Nephron progenitor cell (in vitro differentiated cells): ENCODE measurements at regions not wholly inside any gene's neighbourhood (a gene's known extent, or its start where the extent isn't known, plus 50 kb on each side); places are given as distances from the start of the nearest gene placed in this dataset.

Source experiments
- DNase-seq: peaks from one replicate; pipeline ENCODE4 v3.0.0; 2021
- H3K27ac Mint-ChIP-seq: 2 replicates; pipeline ENCODE4 v1.8.0; 2021; ENCODE audit warnings: mild to moderate bottlenecking, moderate library complexity, mixed read lengths
- H3K27me3 Mint-ChIP-seq: 2 replicates; pipeline ENCODE4 v1.8.0; 2021; ENCODE audit warnings: mild to moderate bottlenecking, low read depth, mixed read lengths; ENCODE audit not compliant: poor library complexity
- H3K36me3 Mint-ChIP-seq: 2 replicates; pipeline ENCODE4 v1.8.0; 2021; ENCODE audit warnings: low read depth, mixed read lengths
- H3K4me1 Mint-ChIP-seq: 2 replicates; pipeline ENCODE4 v1.8.0; 2021; ENCODE audit warnings: mixed read lengths
- H3K4me3 Mint-ChIP-seq: 2 replicates; pipeline ENCODE4 v1.8.0; 2021; ENCODE audit warnings: mild to moderate bottlenecking, moderate library complexity, mixed read lengths
- H3K9me3 Mint-ChIP-seq: 2 replicates; pipeline ENCODE4 v1.8.0; 2021; ENCODE audit warnings: mild to moderate bottlenecking, moderate library complexity, mixed read lengths
- TF ChIP-seq, protein P1 (sequence below): fragments of 200-600 bp; sonication (generic); IDR thresholded peaks from 2 replicates; pipeline ENCODE4 v1.5.0; 2021; ENCODE audit warnings: antibody characterized with exemption

DNA sequence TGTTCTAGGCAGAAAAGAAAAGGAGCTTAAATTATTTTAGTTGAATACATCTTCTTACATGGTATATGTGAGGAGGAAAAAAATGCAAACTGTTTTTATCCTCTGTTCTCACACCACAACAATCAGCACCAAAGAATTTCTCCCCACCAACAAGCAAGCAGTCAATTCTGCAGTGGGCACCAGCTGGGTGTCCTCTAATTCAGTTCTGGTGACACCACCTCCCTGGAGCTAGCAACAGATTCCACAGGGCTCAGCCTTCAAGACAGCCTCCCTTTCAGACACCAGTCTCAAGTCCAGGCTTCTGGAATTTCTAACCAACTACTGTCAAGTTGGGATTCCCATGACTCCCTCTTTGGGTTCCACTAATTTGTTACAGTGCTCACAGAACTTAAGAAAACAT, 490.2 kb upstream of the IGFBP3 start:
- Mint-ChIP-seq H3K27ac (no peak overlapping the region), H3K9me3 (no peaks in the 10 kb centered on the region), H3K4me1 (peaks cover 23% of the 10 kb centered on the region), H3K4me3 (no peak overlapping the region), H3K36me3 (no peaks in the 10 kb centered on the region), H3K27me3 (peaks cover 2% of the 10 kb centered on the region)
- TF ChIP-seq, protein P1, sequence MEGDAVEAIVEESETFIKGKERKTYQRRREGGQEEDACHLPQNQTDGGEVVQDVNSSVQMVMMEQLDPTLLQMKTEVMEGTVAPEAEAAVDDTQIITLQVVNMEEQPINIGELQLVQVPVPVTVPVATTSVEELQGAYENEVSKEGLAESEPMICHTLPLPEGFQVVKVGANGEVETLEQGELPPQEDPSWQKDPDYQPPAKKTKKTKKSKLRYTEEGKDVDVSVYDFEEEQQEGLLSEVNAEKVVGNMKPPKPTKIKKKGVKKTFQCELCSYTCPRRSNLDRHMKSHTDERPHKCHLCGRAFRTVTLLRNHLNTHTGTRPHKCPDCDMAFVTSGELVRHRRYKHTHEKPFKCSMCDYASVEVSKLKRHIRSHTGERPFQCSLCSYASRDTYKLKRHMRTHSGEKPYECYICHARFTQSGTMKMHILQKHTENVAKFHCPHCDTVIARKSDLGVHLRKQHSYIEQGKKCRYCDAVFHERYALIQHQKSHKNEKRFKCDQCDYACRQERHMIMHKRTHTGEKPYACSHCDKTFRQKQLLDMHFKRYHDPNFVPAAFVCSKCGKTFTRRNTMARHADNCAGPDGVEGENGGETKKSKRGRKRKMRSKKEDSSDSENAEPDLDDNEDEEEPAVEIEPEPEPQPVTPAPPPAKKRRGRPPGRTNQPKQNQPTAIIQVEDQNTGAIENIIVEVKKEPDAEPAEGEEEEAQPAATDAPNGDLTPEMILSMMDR, result no peak
- DNase-seq, result no peak

- H3K27ac Mint-ChIP-seq, result no peak overlapping the region
- H3K4me3 Mint-ChIP-seq, result no peak overlapping the region
- peaks cover 9% of the 10 kb centered on the region for H3K4me1 Mint-ChIP-seq
- DNase-seq, result no peak
- peaks cover 6% of the 10 kb centered on the region for H3K9me3 Mint-ChIP-seq
- H3K27me3 Mint-ChIP-seq, result peaks cover 4% of the 10 kb centered on the region
- H3K36me3 Mint-ChIP-seq, result no peaks in the 10 kb centered on the region
- TF ChIP-seq, protein P1, result no peak
Measured at GRCh38 chr7:46407125-46407524, 486.1 kb upstream of the IGFBP3 start.

DNA sequence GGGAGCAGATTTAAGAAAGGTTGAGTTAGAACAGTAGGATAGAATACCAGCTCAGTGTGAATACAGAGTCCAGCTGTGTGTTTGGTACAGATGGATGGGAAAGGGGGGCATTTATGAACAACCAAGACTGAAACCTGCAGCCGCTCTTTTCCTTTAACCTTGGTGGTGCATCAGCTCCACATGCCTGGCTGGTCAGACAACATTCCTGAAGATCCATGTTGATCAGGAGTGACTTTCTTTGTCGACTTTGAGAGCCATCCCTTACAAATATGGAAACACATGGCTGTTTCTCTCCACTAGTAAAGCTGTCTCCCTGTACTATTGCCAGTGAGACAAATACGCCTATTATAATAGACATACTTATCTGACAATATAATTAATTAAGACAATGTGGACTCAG, 476.5 kb upstream of the IGFBP3 start:
- Mint-ChIP-seq H3K27ac (no peak overlapping the region), H3K36me3 (peaks cover 11% of the 10 kb centered on the region), H3K4me1 (peaks cover 21% of the 10 kb centered on the region), H3K4me3 (no peak overlapping the region), H3K27me3 (peaks cover 3% of the 10 kb centered on the region), H3K9me3 (peaks cover 26% of the 10 kb centered on the region)
- no peak for DNase-seq
- TF ChIP-seq, protein P1, result no peak

- Mint-ChIP-seq H3K27me3 (peaks cover 3% of the 10 kb centered on the region), H3K36me3 (peaks cover 7% of the 10 kb centered on the region), H3K9me3 (peaks cover 15% of the 10 kb centered on the region), H3K4me1 (peaks cover 32% of the 10 kb centered on the region), H3K4me3 (no peak overlapping the region), H3K27ac (no peak overlapping the region)
- DNase-seq, result no peak
- TF ChIP-seq, protein P1, result no peak
Measured at GRCh38 chr7:46396481-46396880, 475.4 kb upstream of the IGFBP3 start.

DNA sequence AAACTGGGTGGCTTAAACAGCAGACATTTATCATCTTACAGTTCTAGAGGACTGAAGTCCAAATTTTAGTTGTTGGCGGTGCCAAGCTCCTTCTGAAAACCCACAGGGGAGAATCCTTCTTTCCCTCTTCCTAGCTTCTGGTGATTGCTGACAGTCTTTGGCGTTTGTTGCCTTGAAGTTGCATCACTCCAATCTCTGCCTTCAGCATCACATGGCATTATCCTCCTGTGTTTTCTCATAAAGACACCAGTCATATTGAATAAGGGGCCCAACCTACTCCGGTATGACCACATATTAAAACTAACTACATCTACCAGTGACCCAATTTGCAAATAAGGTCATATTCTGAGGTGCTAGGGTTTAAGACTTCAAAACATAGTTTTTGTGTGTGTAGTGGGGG, 472.1 kb upstream of the IGFBP3 start:
- H3K27ac Mint-ChIP-seq, result no peak overlapping the region
- peaks cover 5% of the 10 kb centered on the region for H3K27me3 Mint-ChIP-seq
- peaks cover 10% of the 10 kb centered on the region for H3K9me3 Mint-ChIP-seq
- no peak for DNase-seq
- H3K36me3 Mint-ChIP-seq, result peaks cover 8% of the 10 kb centered on the region
- TF ChIP-seq, protein P1, result no peak
- no peak overlapping the region for H3K4me3 Mint-ChIP-seq
- H3K4me1 Mint-ChIP-seq, result peaks cover 55% of the 10 kb centered on the region

- Mint-ChIP-seq H3K27me3 (peaks cover 7% of the 10 kb centered on the region), H3K4me1 (peaks cover 54% of the 10 kb centered on the region), H3K27ac (peak overlapping the region; percentile 79), H3K4me3 (no peak overlapping the region), H3K36me3 (peaks cover 15% of the 10 kb centered on the region), H3K9me3 (peaks cover 24% of the 10 kb centered on the region)
- TF ChIP-seq, protein P1, result no peak
- DNase-seq, result peak; percentile 17
Measured at GRCh38 chr7:46391231-46392201, 470.4 kb upstream of the IGFBP3 start.
